H9 (cell line): ENCODE measurements at regions not wholly inside any gene's neighbourhood (a gene's known extent, or its start where the extent isn't known, plus 50 kb on each side); places are given as distances from the start of the nearest gene placed in this dataset.

Experiments used
- DNase-seq: peaks from one replicate; pipeline ENCODE4 v3.0.0-alpha.2; 2017
- H2AFZ ChIP-seq: one replicate; pipeline ENCODE4 v1.6.1; 2013; ENCODE audit warnings: mild to moderate bottlenecking, low read length, control low read depth, moderate library complexity
- H2AK5ac ChIP-seq: 2 replicates; pipeline ENCODE4 v1.6.1; 2013; ENCODE audit warnings: low read length, control low read depth, mixed read lengths; ENCODE audit not compliant: insufficient read length
- H2BK120ac ChIP-seq: one replicate; pipeline ENCODE4 v1.6.1; 2013; ENCODE audit warnings: low read depth, mild to moderate bottlenecking, low read length, control low read depth, inconsistent platforms; ENCODE audit not compliant: poor library complexity, severe bottlenecking
- H2BK12ac ChIP-seq: 2 replicates; pipeline ENCODE4 v1.6.1; 2013; ENCODE audit warnings: low read length, control low read depth, mixed read lengths, low read depth; ENCODE audit not compliant: insufficient read length
- H2BK15ac ChIP-seq: 2 replicates; pipeline ENCODE4 v1.6.1; 2013; ENCODE audit warnings: low read depth, low read length, control low read depth
- H2BK20ac ChIP-seq: one replicate; pipeline ENCODE4 v1.6.1; 2013; ENCODE audit warnings: low read depth, mild to moderate bottlenecking, low read length, control low read depth, inconsistent platforms; ENCODE audit not compliant: poor library complexity, severe bottlenecking
- H2BK5ac ChIP-seq: 2 replicates; pipeline ENCODE4 v1.6.1; 2013; ENCODE audit warnings: low read length, control low read depth, mixed read lengths; ENCODE audit not compliant: insufficient read length
- H3K14ac ChIP-seq: 2 replicates; pipeline ENCODE4 v1.6.1; 2013; ENCODE audit warnings: low read length, control low read depth; ENCODE audit not compliant: insufficient read depth
- H3K18ac ChIP-seq: 2 replicates; pipeline ENCODE4 v1.6.1; 2013; ENCODE audit warnings: low read depth, mild to moderate bottlenecking, mixed read lengths, low read length, control low read depth; ENCODE audit not compliant: insufficient read length
- H3K23ac ChIP-seq: 2 replicates; pipeline ENCODE4 v1.6.1; 2013; ENCODE audit warnings: low read length, control low read depth, mixed read lengths, low read depth; ENCODE audit not compliant: insufficient read length
- H3K23me2 ChIP-seq: 2 replicates; pipeline ENCODE4 v1.6.1; 2013; ENCODE audit warnings: low read depth, mild to moderate bottlenecking, mixed read lengths, low read length, control low read depth; ENCODE audit not compliant: insufficient read length, poor library complexity, severe bottlenecking
- H3K27ac ChIP-seq: 2 replicates; pipeline ENCODE4 v1.5.1; 2013; ENCODE audit warnings: low read length, control low read depth, mixed read lengths, low read depth; ENCODE audit not compliant: insufficient read length
- H3K27me3 ChIP-seq: 2 replicates; pipeline ENCODE4 v1.6.1; 2013; ENCODE audit warnings: low read length, control low read depth, inconsistent platforms; ENCODE audit not compliant: insufficient read depth
- H3K4ac ChIP-seq: 2 replicates; pipeline ENCODE4 v1.6.1; 2013; ENCODE audit warnings: low read depth, mild to moderate bottlenecking, control low read depth, inconsistent platforms, low read length, moderate library complexity
- H3K4me1 ChIP-seq: 2 replicates; pipeline ENCODE4 v1.6.1; 2013; ENCODE audit warnings: low read length, control low read depth, inconsistent platforms; ENCODE audit not compliant: insufficient read depth
- H3K4me2 ChIP-seq: 2 replicates; pipeline ENCODE4 v1.6.1; 2013; ENCODE audit warnings: low read length, control low read depth, mixed read lengths; ENCODE audit not compliant: insufficient read length, insufficient read depth
- H3K56ac ChIP-seq: 2 replicates; pipeline ENCODE4 v1.6.1; 2013; ENCODE audit warnings: low read depth, mild to moderate bottlenecking, mixed read lengths, low read length, control low read depth; ENCODE audit not compliant: insufficient read length
- H3K79me1 ChIP-seq: 2 replicates; pipeline ENCODE4 v1.6.1; 2013; ENCODE audit warnings: low read depth, mild to moderate bottlenecking, moderate library complexity, low read length, control low read depth, inconsistent platforms; ENCODE audit not compliant: insufficient read depth, poor library complexity, severe bottlenecking
- H3K79me2 ChIP-seq: 2 replicates; pipeline ENCODE4 v1.6.1; 2013; ENCODE audit warnings: low read length, control low read depth, inconsistent platforms; ENCODE audit not compliant: insufficient read depth
- H3K9ac ChIP-seq: 2 replicates; pipeline ENCODE4 v1.6.1; 2013; ENCODE audit warnings: low read length, control low read depth, mixed read lengths; ENCODE audit not compliant: insufficient read length; ENCODE audit errors: extremely low read depth
- H3K9me3 ChIP-seq: one replicate; pipeline ENCODE4 v1.6.1; 2013; ENCODE audit warnings: low read depth, low read length, inconsistent platforms; ENCODE audit not compliant: control insufficient read depth
- H3T11ph ChIP-seq: one replicate; pipeline ENCODE4 v1.6.1; 2013; ENCODE audit warnings: mild to moderate bottlenecking, low read length, control low read depth, inconsistent platforms
- H4K20me1 ChIP-seq: one replicate; pipeline ENCODE4 v1.6.1; 2013; ENCODE audit not compliant: control insufficient read depth, insufficient read length, insufficient read depth
- H4K5ac ChIP-seq: 2 replicates; pipeline ENCODE4 v1.6.1; 2013; ENCODE audit warnings: low read depth, mild to moderate bottlenecking, mixed read lengths, low read length, control low read depth; ENCODE audit not compliant: insufficient read length
- H4K8ac ChIP-seq: replicated peaks from 2 replicates; pipeline ENCODE4 v1.6.1; 2013; ENCODE audit warnings: low read length, control low read depth, mixed read lengths, low read depth; ENCODE audit not compliant: insufficient read length
- H4K91ac ChIP-seq: 2 replicates; pipeline ENCODE4 v1.6.1; 2013; ENCODE audit warnings: low read depth, mild to moderate bottlenecking, moderate library complexity, mixed read lengths, low read length, control low read depth; ENCODE audit not compliant: insufficient read length
- H3K27ac Mint-ChIP-seq, 3 experiments: 2 replicates in 2 of 3; 3 replicates in 1 of 3; pipeline ENCODE4 v1.8.0; 2020 to 2021; ENCODE audit warnings: mixed read lengths in 3 of 3, mild to moderate bottlenecking in 1 of 3, moderate library complexity in 1 of 3
- H3K27me3 Mint-ChIP-seq: 2 replicates; pipeline ENCODE4 v1.8.0; 2021; ENCODE audit warnings: low read depth, mild to moderate bottlenecking, moderate library complexity, mixed read lengths
- H3K36me3 Mint-ChIP-seq, 3 experiments: 2 replicates in 2 of 3; 3 replicates in 1 of 3; pipeline ENCODE4 v1.8.0; 2020 to 2021; ENCODE audit warnings: low read depth in 3 of 3, mixed read lengths in 3 of 3; ENCODE audit not compliant: insufficient read depth in 1 of 3
- H3K4me1 Mint-ChIP-seq, 2 experiments: 2 replicates each; pipeline ENCODE4 v1.8.0; 2020; ENCODE audit warnings: mixed read lengths in 2 of 2
- H3K4me3 Mint-ChIP-seq, 2 experiments: 2 replicates in 1 of 2; 3 replicates in 1 of 2; pipeline ENCODE4 v1.8.0; 2020 to 2021; ENCODE audit warnings: mild to moderate bottlenecking in 2 of 2, mixed read lengths in 2 of 2, moderate library complexity in 1 of 2
- H3K9me3 Mint-ChIP-seq, 2 experiments: 2 replicates in 1 of 2; 3 replicates in 1 of 2; pipeline ENCODE4 v1.8.0; 2020; ENCODE audit warnings: mild to moderate bottlenecking in 2 of 2, mixed read lengths in 2 of 2, moderate library complexity in 1 of 2
- CTCF ChIP-seq: fragments of 200-600 bp; sonication (generic); conservative IDR thresholded peaks from 3 replicates; pipeline ENCODE4 v1.8.0; 2021; ENCODE audit warnings: antibody characterized with exemption, mild to moderate bottlenecking
- WGBS: extraction: QIAGEN DNeasy Blood & Tissue Kit; methylation state at CpG from one replicate; pipeline ENCODE4 v1.1.7; 2013; ENCODE audit warnings: missing lambda C conversion rate, low lambda C conversion rate, mixed read lengths; ENCODE audit not compliant: insufficient read length; ENCODE audit errors: extremely low coverage; 5-methylcytosine and 5-hydroxymethylcytosine counted together

GRCh38 chr14:85010186-85010585, 519.8 kb upstream of the FLRT2 start:
- Histone ChIP-seq H2BK120ac (no peak overlapping the region), H3K79me2 (no peaks in the 10 kb centered on the region), H3K4ac (no peak overlapping the region), H3K4me2 (no peak overlapping the region), H3K27me3 (no peaks in the 10 kb centered on the region), H3K23me2 (no peaks in the 10 kb centered on the region), H4K91ac (no peak overlapping the region), H2AK5ac (no peak overlapping the region), H2AFZ (no peak overlapping the region), H2BK15ac (no peak overlapping the region), H3K14ac (no peak overlapping the region), H3K23ac (no peak overlapping the region), H4K5ac (no peak overlapping the region), H3K9me3 (no peaks in the 10 kb centered on the region), H3K18ac (no peak overlapping the region), H3T11ph (no peak overlapping the region), H2BK5ac (no peak overlapping the region), H4K20me1 (no peaks in the 10 kb centered on the region), H3K27ac (no peak overlapping the region), H3K4me1 (no peaks in the 10 kb centered on the region), H3K56ac (no peak overlapping the region), H4K8ac (no peak overlapping the region), H2BK12ac (no peak overlapping the region), H2BK20ac (no peak overlapping the region), H3K9ac (no peak overlapping the region), H3K79me1 (no peaks in the 10 kb centered on the region)
- Mint-ChIP-seq H3K4me3 (no peak overlapping the region), H3K27me3 (no peaks in the 10 kb centered on the region), H3K36me3 (no peaks in the 10 kb centered on the region), H3K27ac (no peak overlapping the region), H3K4me1 (no peaks in the 10 kb centered on the region), H3K9me3 (no peaks in the 10 kb centered on the region)
- TF ChIP-seq CTCF: no peak
- no peak for DNase-seq
- WGBS: no CpG with 5 or more reads among the region's 1 CpG
